Trophoblast cell (in vitro differentiated cells and primary cell): ENCODE measurements at regions not wholly inside any gene's neighbourhood (a gene's known extent, or its start where the extent isn't known, plus 50 kb on each side); places are given as distances from the start of the nearest gene placed in this dataset.

Experiments
- DNase-seq, 2 donors: peaks; one replicate each; pipeline ENCODE4 v3.0.0-alpha.2; 2016
- H2AFZ ChIP-seq: 2 replicates; pipeline ENCODE4 v1.6.1; 2013; ENCODE audit warnings: low read length, moderate library complexity, mild to moderate bottlenecking; ENCODE audit not compliant: insufficient read depth, poor library complexity
- H2AK5ac ChIP-seq: 2 replicates; pipeline ENCODE4 v1.6.1; 2013; ENCODE audit warnings: mild to moderate bottlenecking, low read length
- H2BK120ac ChIP-seq: 2 replicates; pipeline ENCODE4 v1.6.1; 2013; ENCODE audit warnings: low read length, mild to moderate bottlenecking, moderate library complexity; ENCODE audit not compliant: insufficient read depth, poor library complexity
- H2BK12ac ChIP-seq: 2 replicates; pipeline ENCODE4 v1.6.1; 2013; ENCODE audit warnings: mild to moderate bottlenecking, low read length, moderate library complexity
- H2BK5ac ChIP-seq: 2 replicates; pipeline ENCODE4 v1.6.1; 2013; ENCODE audit warnings: low read length, low read depth, moderate library complexity, mild to moderate bottlenecking; ENCODE audit not compliant: poor library complexity
- H3K14ac ChIP-seq: 2 replicates; pipeline ENCODE4 v1.6.1; 2013; ENCODE audit warnings: mild to moderate bottlenecking, low read length
- H3K18ac ChIP-seq: 2 replicates; pipeline ENCODE4 v1.6.1; 2013; ENCODE audit warnings: mild to moderate bottlenecking, low read length
- H3K23ac ChIP-seq: 2 replicates; pipeline ENCODE4 v1.6.1; 2013; ENCODE audit warnings: low read length
- H3K27ac ChIP-seq: 2 replicates; pipeline ENCODE4 v1.5.1; 2013; ENCODE audit warnings: low read depth, mild to moderate bottlenecking, inconsistent platforms, low read length, moderate library complexity
- H3K27me3 ChIP-seq: 2 replicates; pipeline ENCODE4 v1.6.1; 2013; ENCODE audit warnings: inconsistent platforms, mild to moderate bottlenecking, low read length, moderate library complexity; ENCODE audit not compliant: insufficient read depth
- H3K36me3 ChIP-seq, 2 experiments: 1 replicate in 1 of 2; 2 replicates in 1 of 2; pipeline ENCODE4 v1.6.1; 2013; ENCODE audit warnings: low read length in 2 of 2, mild to moderate bottlenecking in 2 of 2, moderate library complexity in 1 of 2; ENCODE audit not compliant: insufficient read depth in 2 of 2, control insufficient read depth in 1 of 2
- H3K4ac ChIP-seq: 2 replicates; pipeline ENCODE4 v1.6.1; 2013; ENCODE audit warnings: low read depth, mild to moderate bottlenecking, low read length, moderate library complexity
- H3K4me1 ChIP-seq, 2 experiments: 1 replicate in 1 of 2; 2 replicates in 1 of 2; pipeline ENCODE4 v1.6.1; 2013; ENCODE audit warnings: low read length in 2 of 2, mild to moderate bottlenecking in 2 of 2, moderate library complexity in 1 of 2; ENCODE audit not compliant: insufficient read depth in 2 of 2, control insufficient read depth in 1 of 2
- H3K4me2 ChIP-seq: 2 replicates; pipeline ENCODE4 v1.6.1; 2013; ENCODE audit warnings: inconsistent platforms, mild to moderate bottlenecking, low read length, moderate library complexity
- H3K4me3 ChIP-seq: 2 replicates; pipeline ENCODE4 v1.5.1; 2013; ENCODE audit warnings: mild to moderate bottlenecking, low read depth, low read length, inconsistent platforms
- H3K79me1 ChIP-seq: one replicate; pipeline ENCODE4 v1.6.1; 2013; ENCODE audit warnings: low read length
- H3K79me2 ChIP-seq: 2 replicates; pipeline ENCODE4 v1.6.1; 2013; ENCODE audit warnings: low read length, mild to moderate bottlenecking; ENCODE audit not compliant: control insufficient read depth, insufficient read depth, poor library complexity
- H3K9ac ChIP-seq: 2 replicates; pipeline ENCODE4 v1.6.1; 2013; ENCODE audit warnings: mild to moderate bottlenecking, low read length
- H3K9me3 ChIP-seq: 2 replicates; pipeline ENCODE4 v1.6.1; 2013; ENCODE audit warnings: low read depth, mild to moderate bottlenecking, control low read depth, inconsistent platforms, low read length; ENCODE audit not compliant: insufficient read depth
- H4K12ac ChIP-seq: 2 replicates; pipeline ENCODE4 v1.6.1; 2013; ENCODE audit warnings: low read depth, mild to moderate bottlenecking, low read length, moderate library complexity
- H4K8ac ChIP-seq: 2 replicates; pipeline ENCODE4 v1.6.1; 2013; ENCODE audit warnings: low read depth, mild to moderate bottlenecking, low read length, moderate library complexity
- H4K91ac ChIP-seq: one replicate; pipeline ENCODE4 v1.6.1; 2013; ENCODE audit warnings: low read depth, mild to moderate bottlenecking, low read length, moderate library complexity
- WGBS: extraction: QIAGEN DNeasy Blood & Tissue Kit; methylation state at CpG from one replicate; pipeline ENCODE4 v1.1.7; 2013; ENCODE audit warnings: missing lambda C conversion rate; ENCODE audit not compliant: insufficient read length, insufficient coverage; ENCODE audit errors: extremely low coverage; 5-methylcytosine and 5-hydroxymethylcytosine counted together

GRCh38 chr1:90480271-90480835, 236.7 kb downstream of the BARHL2 start:
- Histone ChIP-seq H3K4me1 (no peaks in the 10 kb centered on the region), H3K27me3 (no peaks in the 10 kb centered on the region), H2BK120ac (no peak overlapping the region), H4K91ac (no peak overlapping the region), H3K79me2 (no peaks in the 10 kb centered on the region), H2AK5ac (no peak overlapping the region), H3K23ac (no peak overlapping the region), H3K4me2 (no peak overlapping the region), H3K18ac (no peak overlapping the region), H3K4me3 (no peak overlapping the region), H2BK5ac (no peak overlapping the region), H3K36me3 (no peaks in the 10 kb centered on the region), H3K14ac (no peak overlapping the region), H2AFZ (no peak overlapping the region), H3K9ac (no peak overlapping the region), H4K8ac (no peak overlapping the region), H3K9me3 (no peaks in the 10 kb centered on the region), H3K79me1 (no peaks in the 10 kb centered on the region), H3K27ac (no peak overlapping the region), H4K12ac (no peak overlapping the region), H2BK12ac (no peak overlapping the region), H3K4ac (no peak overlapping the region)
- WGBS: no CpG with 5 or more reads among the region's 1 CpG
- no peak for DNase-seq

DNA sequence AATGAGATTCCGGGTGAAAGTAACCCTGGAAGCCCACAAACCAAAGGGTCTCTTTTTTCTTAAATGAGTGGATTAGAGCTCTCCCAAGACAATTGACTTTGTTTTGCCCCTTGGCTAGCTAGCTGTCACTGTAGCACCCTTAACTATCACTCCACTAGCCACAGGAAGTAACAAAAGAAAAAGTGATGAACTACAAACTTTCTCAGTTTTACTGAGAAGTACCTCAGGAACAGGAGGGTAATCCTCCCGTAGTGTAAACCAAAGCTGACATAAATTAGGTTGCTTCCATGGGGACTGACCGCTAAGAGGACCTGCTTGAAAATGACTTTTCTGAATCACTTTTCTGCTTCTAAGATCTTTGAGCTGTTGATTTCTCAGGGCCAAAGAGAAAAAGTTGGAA, 240.1 kb downstream of the BARHL2 start:
- H3K14ac ChIP-seq: no peak overlapping the region
- no peak overlapping the region for H4K91ac ChIP-seq
- no peak overlapping the region for H4K12ac ChIP-seq
- no peaks in the 10 kb centered on the region for H3K79me2 ChIP-seq
- H3K23ac ChIP-seq: no peak overlapping the region
- H3K18ac ChIP-seq: no peak overlapping the region
- WGBS: no CpG with 5 or more reads among the region's 3 CpGs
- H4K8ac ChIP-seq: no peak overlapping the region
- no peaks in the 10 kb centered on the region for H3K9me3 ChIP-seq
- H3K4ac ChIP-seq: no peak overlapping the region
- H2AK5ac ChIP-seq: no peak overlapping the region
- H3K27me3 ChIP-seq: no peaks in the 10 kb centered on the region
- H3K9ac ChIP-seq: no peak overlapping the region
- H3K36me3 ChIP-seq: no peaks in the 10 kb centered on the region
- H2BK5ac ChIP-seq: no peak overlapping the region
- H2AFZ ChIP-seq: no peak overlapping the region
- H3K27ac ChIP-seq: no peak overlapping the region
- no peaks in the 10 kb centered on the region for H3K79me1 ChIP-seq
- no peak for DNase-seq
- no peak overlapping the region for H2BK120ac ChIP-seq
- H3K4me2 ChIP-seq: no peak overlapping the region
- no peaks in the 10 kb centered on the region for H3K4me1 ChIP-seq
- no peak overlapping the region for H3K4me3 ChIP-seq
- no peak overlapping the region for H2BK12ac ChIP-seq

GRCh38 chr1:90476411-90476810, 240.7 kb downstream of the BARHL2 start:
- Histone ChIP-seq H4K12ac (no peak overlapping the region), H3K9ac (no peak overlapping the region), H3K23ac (no peak overlapping the region), H3K9me3 (no peaks in the 10 kb centered on the region), H3K4me2 (no peak overlapping the region), H3K14ac (no peak overlapping the region), H2BK5ac (no peak overlapping the region), H3K36me3 (no peaks in the 10 kb centered on the region), H2AK5ac (no peak overlapping the region), H4K8ac (no peak overlapping the region), H2AFZ (no peak overlapping the region), H3K27me3 (no peaks in the 10 kb centered on the region), H3K4ac (no peak overlapping the region), H2BK12ac (no peak overlapping the region), H3K18ac (no peak overlapping the region), H2BK120ac (no peak overlapping the region), H3K27ac (no peak overlapping the region), H3K4me1 (no peaks in the 10 kb centered on the region), H3K4me3 (no peak overlapping the region), H3K79me2 (no peaks in the 10 kb centered on the region), H4K91ac (no peak overlapping the region), H3K79me1 (no peaks in the 10 kb centered on the region)
- no CpG with 5 or more reads among the region's 1 CpG for WGBS
- DNase-seq: no peak

DNA sequence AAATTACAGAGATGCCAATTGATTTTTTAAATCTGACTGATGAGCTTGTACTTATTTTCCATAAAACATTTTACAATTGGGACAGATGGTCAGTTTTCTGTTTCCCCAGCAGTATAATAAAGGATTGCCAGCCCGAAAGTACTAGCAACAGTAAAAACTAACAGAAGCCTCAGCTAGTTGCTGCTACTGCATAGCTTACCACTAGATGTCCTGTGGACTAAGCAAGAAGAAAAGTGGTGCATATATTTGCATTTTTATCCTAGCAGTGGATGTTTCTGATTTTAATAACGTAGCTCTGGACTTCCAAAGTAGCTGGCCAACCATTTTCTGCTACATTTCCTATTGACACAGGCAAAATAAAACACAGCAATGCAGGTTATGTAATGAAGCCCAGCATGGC, 241.5 kb downstream of the BARHL2 start:
- Histone ChIP-seq H3K14ac (no peak overlapping the region), H3K4me3 (no peak overlapping the region), H3K4ac (no peak overlapping the region), H4K8ac (no peak overlapping the region), H3K23ac (no peak overlapping the region), H3K79me1 (no peaks in the 10 kb centered on the region), H4K12ac (no peak overlapping the region), H3K36me3 (no peaks in the 10 kb centered on the region), H2BK120ac (no peak overlapping the region), H2AFZ (no peak overlapping the region), H2BK12ac (no peak overlapping the region), H3K79me2 (no peaks in the 10 kb centered on the region), H3K9ac (no peak overlapping the region), H3K4me2 (no peak overlapping the region), H3K18ac (no peak overlapping the region), H2BK5ac (no peak overlapping the region), H3K27ac (no peak overlapping the region), H4K91ac (no peak overlapping the region), H3K27me3 (no peaks in the 10 kb centered on the region), H2AK5ac (no peak overlapping the region), H3K4me1 (no peaks in the 10 kb centered on the region), H3K9me3 (no peaks in the 10 kb centered on the region)
- DNase-seq: no peak
- WGBS: no CpG with 5 or more reads among the region's 2 CpGs
